GM10266 (cell line): ENCODE measurements at regions not wholly inside any gene's neighbourhood (a gene's known extent, or its start where the extent isn't known, plus 50 kb on each side); places are given as distances from the start of the nearest gene placed in this dataset.

Experiments used
- DNase-seq: peaks from one replicate; pipeline ENCODE4 v3.0.0; 2012; ENCODE audit errors: extremely low spot score
- CTCF ChIP-seq: IDR thresholded peaks from 2 replicates; pipeline ENCODE4 v1.5.1; 2012; ENCODE audit warnings: mild to moderate bottlenecking, low read depth; ENCODE audit not compliant: control insufficient read depth, insufficient read depth; ENCODE audit errors: missing control alignments

GRCh38 chr21:15170614-15171013, 105.8 kb upstream of the NRIP1 start:
- TF ChIP-seq CTCF = no peak
- DNase-seq = no peak

- DNase-seq = no peak
- no peak for TF ChIP-seq CTCF
Measured at GRCh38 chr21:15171546-15171945, 106.7 kb upstream of the NRIP1 start.

- TF ChIP-seq CTCF = no peak
- no peak for DNase-seq
Measured at GRCh38 chr21:15172963-15173362, 108.2 kb upstream of the NRIP1 start.

- DNase-seq = no peak
- no peak for TF ChIP-seq CTCF
Measured at GRCh38 chr21:15174923-15175322, 110.1 kb upstream of the NRIP1 start.

- DNase-seq = no peak
- TF ChIP-seq CTCF = no peak
Measured at GRCh38 chr21:15182731-15183130, 117.9 kb upstream of the NRIP1 start.

- no peak for DNase-seq
Measured at GRCh38 chr21:15183813-15184257, 119.0 kb upstream of the NRIP1 start.

GRCh38 chr21:15190412-15190811, 125.6 kb upstream of the NRIP1 start:
- DNase-seq = no peak
- no peak for TF ChIP-seq CTCF

More at GRCh38 chr21:15183813-15184257, 119.0 kb upstream of the NRIP1 start:
- no peak for TF ChIP-seq CTCF
